A673 (cell line): ENCODE measurements at regions not wholly inside any gene's neighbourhood (a gene's known extent, or its start where the extent isn't known, plus 50 kb on each side); places are given as distances from the start of the nearest gene placed in this dataset.

ENCODE experiments used
- BruUV-seq: library from RNA; stranded (reverse); fragments of 400-500 nt; replicated peaks from 2 replicates; lab custom pipeline; 2021; lab: Mats Ljungman, UMichigan
- CTCF ChIA-PET: fragments of 300-600 bp; sonication (Branson Sonifier 250); formaldehyde crosslinking; loops from one replicate; lab custom pipeline; 2022; ENCODE audit warnings: antibody characterized with exemption; lab: Charles Lee
- POLR2A ChIA-PET: fragments of 300-600 bp; sonication (Branson Sonifier 250); formaldehyde crosslinking; loops from one replicate; lab custom pipeline; 2022; ENCODE audit warnings: antibody characterized with exemption; ENCODE audit not compliant: low non-redundant PET; lab: Charles Lee
- DNase-seq: peaks from one replicate; pipeline ENCODE4 v3.0.0-alpha.2; 2015; ENCODE audit warnings: low spot score
- H3K27ac ChIP-seq: fragments of 200-600 bp; sonication (generic); 2 replicates; pipeline ENCODE4 v1.5.1; 2016; ENCODE audit warnings: mixed run types, low read depth, mild to moderate bottlenecking, mixed read lengths, antibody characterized with exemption, low read length; ENCODE audit not compliant: poor library complexity, severe bottlenecking
- H3K27me3 ChIP-seq: fragments of 200-600 bp; sonication (generic); replicated peaks from 2 replicates; pipeline ENCODE4 v1.6.1; 2017; ENCODE audit warnings: mixed run types, low read depth, mild to moderate bottlenecking, mixed read lengths, antibody characterized with exemption, low read length; ENCODE audit not compliant: insufficient read depth, poor library complexity
- H3K36me3 ChIP-seq: fragments of 200-600 bp; sonication (generic); 2 replicates; pipeline ENCODE4 v1.6.1; 2016; ENCODE audit warnings: mixed run types, mild to moderate bottlenecking, mixed read lengths, antibody characterized with exemption, low read length; ENCODE audit not compliant: insufficient read depth, poor library complexity, severe bottlenecking
- H3K4me1 ChIP-seq: fragments of 200-600 bp; sonication (generic); 2 replicates; pipeline ENCODE4 v1.6.1; 2017; ENCODE audit warnings: mixed run types, mild to moderate bottlenecking, mixed read lengths, antibody characterized with exemption, low read length; ENCODE audit not compliant: insufficient read depth, poor library complexity, severe bottlenecking
- H3K4me3 ChIP-seq: fragments of 200-600 bp; sonication (generic); 2 replicates; pipeline ENCODE4 v1.5.1; 2016; ENCODE audit warnings: low read depth, mixed run types, mild to moderate bottlenecking, mixed read lengths, low read length; ENCODE audit not compliant: poor library complexity, severe bottlenecking
- H3K9me3 ChIP-seq: fragments of 200-600 bp; sonication (generic); 2 replicates; pipeline ENCODE4 v1.6.1; 2016; ENCODE audit warnings: mixed run types, low read depth, mild to moderate bottlenecking, mixed read lengths, antibody characterized with exemption, low read length; ENCODE audit not compliant: poor library complexity, severe bottlenecking
- EZH2 ChIP-seq: fragments of 200-600 bp; sonication (generic); IDR thresholded peaks from 2 replicates; pipeline ENCODE4 v1.6.1; 2017; ENCODE audit warnings: borderline replicate concordance, low read depth, mild to moderate bottlenecking, mixed read lengths, antibody characterized with exemption, low read length; ENCODE audit not compliant: poor library complexity, severe bottlenecking
- intact Hi-C: fragments of 100-400 bp; cut with micrococcal nuclease; formaldehyde crosslinking; loops from one replicate; pipeline ENCODE4 v1.10.0; 2022; ENCODE audit not compliant: unreplicated experiment
- TF ChIP-seq, protein P1 (sequence below): fragments of 300-800, 200-600 bp; sonication (generic); conservative IDR thresholded peaks from 2 replicates; pipeline ENCODE4 v1.5.1; 2017; ENCODE audit warnings: low read depth, mild to moderate bottlenecking, antibody characterized with exemption, low read length, moderate library complexity, mixed read lengths

DNA sequence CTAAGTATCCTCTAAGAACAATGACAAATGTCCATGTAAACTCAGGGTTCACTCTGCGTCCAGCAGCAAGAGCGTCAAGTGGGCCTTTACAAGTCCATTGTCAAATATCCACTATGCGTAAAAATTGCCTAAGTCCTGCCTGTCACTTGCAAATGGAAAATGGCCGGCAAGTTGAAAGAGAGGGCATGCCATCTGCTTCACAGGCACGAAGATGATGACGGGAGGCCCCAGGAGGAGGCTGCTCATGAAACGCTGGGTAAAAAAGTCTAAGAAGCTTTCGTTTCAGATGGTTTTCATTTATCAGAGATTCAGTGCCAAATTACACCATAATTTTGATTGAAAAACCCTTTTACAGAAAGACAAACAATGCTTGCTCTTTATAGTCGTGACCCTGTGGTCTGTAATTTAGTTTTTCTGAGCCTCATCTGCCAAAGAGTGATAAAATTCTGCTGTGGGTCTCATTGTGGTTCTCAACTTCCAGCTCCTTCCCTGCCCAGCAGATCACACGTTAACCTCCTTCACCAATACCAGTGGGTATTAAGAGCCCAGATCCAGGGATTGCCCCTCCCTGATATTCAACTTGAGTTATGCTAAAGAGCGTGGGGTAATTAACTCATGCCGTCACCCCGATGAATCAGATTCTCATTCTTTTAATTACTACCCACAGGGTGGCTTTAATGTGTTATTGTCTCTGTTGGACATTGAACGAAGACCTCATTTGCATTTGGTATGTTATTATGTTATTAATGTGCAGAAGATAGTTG lies 160.2 kb upstream of the ALKAL2 start:
- no peaks in the 10 kb centered on the region for H3K27me3 ChIP-seq
- BruUV-seq: no TSS peak
- H3K9me3 ChIP-seq: no peaks in the 10 kb centered on the region
- ChIA-PET CTCF (no interaction called here), POLR2A (no interaction called here)
- H3K27ac ChIP-seq: no peak overlapping the region
- DNase-seq: no peak
- no peak overlapping the region for H3K4me3 ChIP-seq
- no peaks in the 10 kb centered on the region for H3K36me3 ChIP-seq
- H3K4me1 ChIP-seq: no peaks in the 10 kb centered on the region
- TF ChIP-seq EZH2: no peak
- TF ChIP-seq, protein P1, sequence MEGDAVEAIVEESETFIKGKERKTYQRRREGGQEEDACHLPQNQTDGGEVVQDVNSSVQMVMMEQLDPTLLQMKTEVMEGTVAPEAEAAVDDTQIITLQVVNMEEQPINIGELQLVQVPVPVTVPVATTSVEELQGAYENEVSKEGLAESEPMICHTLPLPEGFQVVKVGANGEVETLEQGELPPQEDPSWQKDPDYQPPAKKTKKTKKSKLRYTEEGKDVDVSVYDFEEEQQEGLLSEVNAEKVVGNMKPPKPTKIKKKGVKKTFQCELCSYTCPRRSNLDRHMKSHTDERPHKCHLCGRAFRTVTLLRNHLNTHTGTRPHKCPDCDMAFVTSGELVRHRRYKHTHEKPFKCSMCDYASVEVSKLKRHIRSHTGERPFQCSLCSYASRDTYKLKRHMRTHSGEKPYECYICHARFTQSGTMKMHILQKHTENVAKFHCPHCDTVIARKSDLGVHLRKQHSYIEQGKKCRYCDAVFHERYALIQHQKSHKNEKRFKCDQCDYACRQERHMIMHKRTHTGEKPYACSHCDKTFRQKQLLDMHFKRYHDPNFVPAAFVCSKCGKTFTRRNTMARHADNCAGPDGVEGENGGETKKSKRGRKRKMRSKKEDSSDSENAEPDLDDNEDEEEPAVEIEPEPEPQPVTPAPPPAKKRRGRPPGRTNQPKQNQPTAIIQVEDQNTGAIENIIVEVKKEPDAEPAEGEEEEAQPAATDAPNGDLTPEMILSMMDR: no peak
- intact Hi-C loops: no loop called here

DNA sequence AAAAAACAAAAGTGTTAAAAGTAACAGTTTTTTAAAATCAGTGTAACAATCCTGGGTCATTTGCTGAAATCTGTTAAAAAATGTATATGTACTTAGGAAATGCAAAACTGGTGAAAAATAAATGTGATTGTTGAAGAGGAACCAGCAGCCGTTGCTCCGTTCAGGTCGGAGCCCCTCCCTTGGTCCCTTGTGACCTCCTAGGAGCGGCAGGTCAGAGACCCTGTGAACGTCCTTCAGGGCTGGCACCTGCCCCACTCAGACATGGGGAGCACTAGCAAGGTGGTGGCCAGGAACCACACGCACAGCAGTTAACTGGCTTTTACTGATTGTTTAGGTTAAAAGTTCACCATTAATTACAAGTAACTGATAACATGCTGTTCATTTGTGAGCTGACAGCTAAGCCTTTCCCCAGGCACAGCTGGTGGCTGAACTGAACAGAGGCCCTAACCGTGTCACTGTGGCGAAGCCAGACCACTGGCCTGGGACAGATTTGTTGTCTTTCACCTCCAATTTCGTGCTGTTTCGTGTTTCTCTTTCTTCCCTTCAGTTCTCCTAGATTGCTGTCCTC lies 159.2 kb upstream of the ALKAL2 start:
- Histone ChIP-seq H3K9me3 (no peaks in the 10 kb centered on the region), H3K27me3 (no peaks in the 10 kb centered on the region), H3K4me1 (no peaks in the 10 kb centered on the region), H3K4me3 (no peak overlapping the region), H3K27ac (no peak overlapping the region), H3K36me3 (no peaks in the 10 kb centered on the region)
- no peak for DNase-seq
- BruUV-seq: no TSS peak
- ChIA-PET CTCF (no interaction called here), POLR2A (no interaction called here)
- intact Hi-C loops: no loop called here
- TF ChIP-seq, protein P1: no peak
- TF ChIP-seq EZH2: no peak

DNA sequence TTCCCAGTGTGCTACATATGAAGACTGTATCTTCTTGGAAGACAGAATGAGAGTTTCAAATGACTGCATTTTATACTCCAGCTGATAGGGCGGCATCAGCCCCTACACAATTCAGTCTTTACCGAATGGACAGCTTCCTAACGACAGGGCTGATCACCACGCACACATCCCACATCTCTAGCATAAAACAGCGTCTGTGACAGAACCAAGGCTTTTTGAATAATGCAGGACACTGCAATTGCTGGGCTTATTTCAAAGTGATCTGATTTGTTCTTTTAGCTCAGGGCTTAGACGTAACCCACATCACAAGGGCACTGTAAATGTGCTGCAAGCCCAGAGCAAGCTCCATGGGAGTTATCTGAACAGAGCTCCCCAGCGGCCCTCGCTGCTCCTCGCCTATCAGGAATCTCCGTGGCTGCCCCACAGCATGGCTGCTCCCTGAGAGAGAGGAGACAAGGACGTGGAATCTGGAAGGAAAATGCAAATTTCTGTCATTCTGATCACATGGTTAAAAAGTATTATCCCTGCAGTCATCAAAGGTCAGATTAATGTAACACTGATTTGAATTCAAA lies 158.5 kb upstream of the ALKAL2 start:
- intact Hi-C loops: no loop called here
- no peak overlapping the region for H3K4me3 ChIP-seq
- BruUV-seq: no TSS peak
- H3K27ac ChIP-seq: no peak overlapping the region
- POLR2A ChIA-PET: no interaction called here
- H3K9me3 ChIP-seq: no peaks in the 10 kb centered on the region
- H3K36me3 ChIP-seq: no peaks in the 10 kb centered on the region
- no peaks in the 10 kb centered on the region for H3K27me3 ChIP-seq
- no peaks in the 10 kb centered on the region for H3K4me1 ChIP-seq
- DNase-seq: no peak
- CTCF ChIA-PET: no interaction called here
- no peak for TF ChIP-seq EZH2
- TF ChIP-seq, protein P1: no peak
